Endothelial cell of umbilical vein (primary cell): ENCODE measurements at regions not wholly inside any gene's neighbourhood (a gene's known extent, or its start where the extent isn't known, plus 50 kb on each side); places are given as distances from the start of the nearest gene placed in this dataset.

Experiments
- BruUV-seq: library from RNA; stranded (reverse); fragments of 400-500 nt; replicated peaks from 2 replicates; lab custom pipeline; 2021; lab: Mats Ljungman, UMichigan
- CTCF ChIA-PET: fragments of 300-600, 350-600 bp; sonication (Branson Sonifier 250); formaldehyde crosslinking; loops from one replicate; lab custom pipeline; 2021; ENCODE audit warnings: antibody characterized with exemption, inconsistent platforms; lab: Charles Lee
- POLR2A ChIA-PET: fragments of 300-600, 350-600 bp; sonication (Branson Sonifier 250); formaldehyde crosslinking; loops from one replicate; lab custom pipeline; 2021; ENCODE audit warnings: antibody characterized with exemption, inconsistent platforms; lab: Charles Lee
- DNase-seq: peaks from one replicate; pipeline ENCODE4 v3.0.0-alpha.2; 2011; ENCODE audit warnings: low read depth, low spot score
- FAIRE-seq: peaks from 2 replicates; lab custom pipeline; 2011; peaks lifted over from hg19 to GRCh38; lab: Jason Lieb, UNC
- H2AFZ ChIP-seq: 2 replicates; pipeline ENCODE4 v1.6.0; 2012; ENCODE audit warnings: low read depth, low read length, control low read depth, inconsistent platforms
- H3K27ac ChIP-seq: 2 replicates; pipeline ENCODE4 v1.5.1; 2011; ENCODE audit warnings: low read depth, mild to moderate bottlenecking, control low read depth, low read length, moderate library complexity; ENCODE audit not compliant: insufficient read depth
- H3K27me3 ChIP-seq, 2 experiments: 2 replicates each; pipeline versions ENCODE4 v1.6.0 to v1.6.1; 2011; ENCODE audit warnings: low read length in 2 of 2, mixed read lengths in 1 of 2; ENCODE audit not compliant: control insufficient read depth in 2 of 2, insufficient read depth in 2 of 2
- H3K36me3 ChIP-seq, 2 experiments: 2 replicates in 1 of 2; 3 replicates in 1 of 2; pipeline ENCODE4 v1.5.1; 2011; ENCODE audit warnings: low read length in 2 of 2, mild to moderate bottlenecking in 1 of 2, moderate library complexity in 1 of 2; ENCODE audit not compliant: control insufficient read depth in 2 of 2, insufficient read depth in 2 of 2; ENCODE audit errors: extremely low read depth in 1 of 2
- H3K4me1 ChIP-seq: 3 replicates; pipeline ENCODE4 v1.5.1; 2011; ENCODE audit warnings: mild to moderate bottlenecking, low read length; ENCODE audit not compliant: control insufficient read depth, insufficient read depth; ENCODE audit errors: extremely low read depth
- H3K4me2 ChIP-seq: 2 replicates; pipeline ENCODE4 v1.6.1; 2011; ENCODE audit warnings: low read length, control low read depth, mixed read lengths; ENCODE audit not compliant: insufficient read depth
- H3K4me3 ChIP-seq, 3 experiments: fragments of 200-600 bp in 1 of 3; sonication (generic), shearing (Covaris generic) in 1 of 3; replicated peaks in 1 of 3; 2 replicates each; pipeline ENCODE4 v1.5.1; 2011 to 2016; ENCODE audit warnings: control low read depth in 3 of 3, low read length in 3 of 3, mild to moderate bottlenecking in 2 of 3, inconsistent platforms in 1 of 3, low read depth in 1 of 3, moderate library complexity in 1 of 3; ENCODE audit not compliant: insufficient read depth in 1 of 3
- H3K79me2 ChIP-seq: 2 replicates; pipeline ENCODE4 v1.6.0; 2012; ENCODE audit warnings: low read length, inconsistent platforms; ENCODE audit not compliant: control insufficient read depth, insufficient read depth
- H3K9ac ChIP-seq: replicated peaks from 2 replicates; pipeline ENCODE3; 2011; ENCODE audit warnings: low read length, control low read depth; ENCODE audit not compliant: insufficient read depth; ENCODE audit errors: extremely low read depth
- H3K9me1 ChIP-seq: replicated peaks from 3 replicates; pipeline ENCODE4 v1.6.0; 2011; ENCODE audit warnings: mild to moderate bottlenecking, low read length; ENCODE audit not compliant: control insufficient read depth, insufficient read depth; ENCODE audit errors: extremely low read depth
- H3K9me3 ChIP-seq: replicated peaks from 2 replicates; pipeline ENCODE4 v1.5.1; 2012; ENCODE audit warnings: low read length, inconsistent platforms; ENCODE audit not compliant: control insufficient read depth, insufficient read depth
- H4K20me1 ChIP-seq: replicated peaks from 2 replicates; pipeline ENCODE3; 2011; ENCODE audit warnings: mild to moderate bottlenecking, low read length; ENCODE audit not compliant: control insufficient read depth, insufficient read depth; ENCODE audit errors: extremely low read depth
- CTCF ChIP-seq, 2 donors: IDR thresholded peaks; 1 replicate in 1 of 2; 2 replicates in 1 of 2; pipeline ENCODE4 v1.5.1; 2011; ENCODE audit warnings: low read length in 2 of 2, mild to moderate bottlenecking in 2 of 2, moderate library complexity in 2 of 2, control low read depth in 1 of 2, inconsistent platforms in 1 of 2, low read depth in 1 of 2; ENCODE audit not compliant: insufficient read depth in 1 of 2; ENCODE audit errors: extremely low read depth in 1 of 2
- EZH2 ChIP-seq: IDR thresholded peaks from 2 replicates; pipeline ENCODE4 v1.6.1; 2012; ENCODE audit warnings: borderline replicate concordance, low read depth, mild to moderate bottlenecking, moderate library complexity, low read length, inconsistent platforms; ENCODE audit not compliant: severe bottlenecking
- FOS ChIP-seq: IDR thresholded peaks from 2 replicates; pipeline ENCODE4 v1.6.1; 2011; ENCODE audit warnings: mild to moderate bottlenecking, low read length, moderate library complexity, borderline replicate concordance; ENCODE audit not compliant: insufficient read depth
- GATA2 ChIP-seq: IDR thresholded peaks from 2 replicates; pipeline ENCODE4 v1.7.0; 2011; ENCODE audit warnings: low read depth, mild to moderate bottlenecking, moderate library complexity, mixed read lengths, low read length; ENCODE audit not compliant: insufficient read length, insufficient read depth
- JUN ChIP-seq: IDR thresholded peaks from 2 replicates; pipeline ENCODE4 v1.6.1; 2011; ENCODE audit warnings: borderline replicate concordance, low read depth; ENCODE audit not compliant: insufficient read length, insufficient read depth
- MYC ChIP-seq: IDR thresholded peaks from one replicate; pipeline ENCODE4 v1.6.1; 2011; ENCODE audit warnings: mild to moderate bottlenecking, low read depth, low read length
- POLR2A ChIP-seq: IDR thresholded peaks from 2 replicates; pipeline ENCODE4 v1.6.1; 2012; ENCODE audit warnings: low read depth, mild to moderate bottlenecking, control low read depth, low read length
- POLR2AphosphoS5 ChIP-seq: IDR thresholded peaks from 2 replicates; pipeline ENCODE4 v1.6.1; 2012; ENCODE audit warnings: low read depth, mild to moderate bottlenecking, control low read depth, low read length, moderate library complexity; ENCODE audit not compliant: insufficient read depth
- dilution Hi-C: fragments of 300-500 bp; cut with MboI; formaldehyde crosslinking; loops from one replicate; pipeline ENCODE4 v1.15.0; 2019; ENCODE audit warnings: low sequenced_read_pairs; ENCODE audit not compliant: extremely low pct_ligation_motif_present
- intact Hi-C: fragments of 100-400 bp; cut with micrococcal nuclease; formaldehyde crosslinking; loops from one replicate; pipeline ENCODE4 v1.10.0; 2022
- TF ChIP-seq, protein P1 (sequence below): IDR thresholded peaks from 2 replicates; pipeline ENCODE4 v1.6.1; 2011; ENCODE audit not compliant: insufficient read depth, insufficient read length

DNA sequence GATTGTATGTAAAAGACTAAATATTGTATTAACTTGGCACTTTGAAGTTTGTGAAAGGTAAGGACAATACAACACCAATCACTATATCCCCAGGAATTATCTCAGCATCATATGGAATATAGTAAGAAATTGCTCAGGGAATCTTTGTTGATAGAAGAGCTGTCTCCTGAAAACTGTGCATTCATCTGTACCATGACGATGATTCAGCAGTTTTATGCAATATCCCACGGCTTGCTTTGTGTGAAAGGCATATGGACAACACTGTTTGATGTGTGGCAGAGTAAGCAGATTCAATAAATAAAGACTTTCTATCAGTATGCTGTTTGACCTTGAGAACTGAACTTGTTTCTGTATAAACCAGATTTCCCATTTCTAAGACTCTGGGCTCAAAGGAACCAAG lies 147.5 kb upstream of the PLN start:
- TF ChIP-seq POLR2AphosphoS5, result no peak
- no peak overlapping the region for H2AFZ ChIP-seq
- dilution Hi-C loops, result no loop called here
- BruUV-seq, result no TSS peak
- DNase-seq (no peak), FAIRE-seq (no peak)
- no peaks in the 10 kb centered on the region for H3K27me3 ChIP-seq
- no peaks in the 10 kb centered on the region for H3K4me1 ChIP-seq
- H3K9ac ChIP-seq, result no peak overlapping the region
- H3K27ac ChIP-seq, result no peak overlapping the region
- H3K9me3 ChIP-seq, result no peaks in the 10 kb centered on the region
- H3K9me1 ChIP-seq, result no peaks in the 10 kb centered on the region
- no peak overlapping the region for H3K4me2 ChIP-seq
- intact Hi-C loops, result no loop called here
- no peaks in the 10 kb centered on the region for H3K79me2 ChIP-seq
- H3K36me3 ChIP-seq, result no peaks in the 10 kb centered on the region
- H3K4me3 ChIP-seq, result no peak overlapping the region
- ChIA-PET POLR2A (no interaction called here), CTCF (no interaction called here)
- H4K20me1 ChIP-seq, result no peaks in the 10 kb centered on the region

DNA sequence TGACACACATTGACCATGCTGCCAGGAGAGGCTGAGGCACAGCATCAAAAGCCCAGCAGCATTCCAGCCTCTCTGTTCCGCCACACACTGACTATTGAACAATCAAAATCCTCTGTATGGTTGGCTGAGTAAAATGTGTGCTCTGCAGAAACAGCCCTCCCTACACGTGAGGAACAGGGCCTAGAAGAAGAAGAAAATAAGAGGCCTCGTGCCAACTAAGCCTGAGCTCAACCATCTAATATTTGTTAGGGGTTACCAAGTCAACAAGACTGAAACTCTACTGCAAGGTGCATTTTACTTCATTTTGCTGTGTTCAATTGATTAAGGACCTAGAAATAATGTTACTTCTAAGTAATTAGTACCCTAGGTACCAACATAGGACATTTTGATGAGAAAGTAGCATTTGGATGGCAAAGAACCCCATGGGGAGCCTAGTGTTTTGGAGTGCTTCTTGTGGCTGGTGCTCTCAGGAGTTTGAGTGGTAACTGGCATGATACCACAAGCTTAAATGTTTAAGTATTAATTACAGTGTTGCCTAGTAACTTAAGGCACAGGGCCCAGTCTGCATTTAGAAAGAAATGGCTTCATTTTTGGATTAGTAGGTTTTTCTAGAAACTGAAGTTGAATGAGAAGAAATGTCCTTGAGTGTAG lies 146.6 kb upstream of the PLN start:
- Histone ChIP-seq H2AFZ (no peak overlapping the region), H3K4me2 (no peak overlapping the region), H3K27ac (no peak overlapping the region), H4K20me1 (no peaks in the 10 kb centered on the region), H3K9me3 (no peaks in the 10 kb centered on the region), H3K4me3 (no peak overlapping the region), H3K9ac (no peak overlapping the region), H3K9me1 (no peaks in the 10 kb centered on the region), H3K4me1 (no peaks in the 10 kb centered on the region), H3K79me2 (no peaks in the 10 kb centered on the region), H3K36me3 (no peaks in the 10 kb centered on the region), H3K27me3 (no peaks in the 10 kb centered on the region)
- FAIRE-seq (no peak), DNase-seq (no peak)
- ChIA-PET POLR2A (no interaction called here), CTCF (interaction anchor here (1.5 kb wide), 1 partner anchor 11 kb away, joined by 3 read pairs; no protein-coding TSS in a partner anchor)
- BruUV-seq, result no TSS peak
- intact Hi-C loops, result no loop called here
- TF ChIP-seq CTCF (IDR thresholded peaks at IDR 0.05; ENCODE audit: extremely low read depth in 1 of 2, insufficient read depth in 1 of 2, low read depth in 1 of 2, low read length in 2 of 2) (no peak), JUN (no peak), POLR2A (no peak), EZH2 (no peak), FOS (no peak), POLR2AphosphoS5 (no peak), MYC (no peak), GATA2 (no peak)
- TF ChIP-seq, protein P1, sequence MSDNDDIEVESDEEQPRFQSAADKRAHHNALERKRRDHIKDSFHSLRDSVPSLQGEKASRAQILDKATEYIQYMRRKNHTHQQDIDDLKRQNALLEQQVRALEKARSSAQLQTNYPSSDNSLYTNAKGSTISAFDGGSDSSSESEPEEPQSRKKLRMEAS, result no peak
- dilution Hi-C loops, result no loop called here
